Activated CD4-positive, alpha-beta T cell treated with anti-CD3 and anti-CD28 coated beads for 36 hours (primary cell): ENCODE measurements at regions not wholly inside any gene's neighbourhood (a gene's known extent, or its start where the extent isn't known, plus 50 kb on each side); places are given as distances from the start of the nearest gene placed in this dataset.

ENCODE experiments used
- ATAC-seq: fragments of 200-7000 bp; cut with Tn5 transposase; one replicate; pipeline ENCODE4 v1.10.0; 2021; ENCODE audit warnings: mild to moderate bottlenecking, moderate library complexity
- CTCF ChIA-PET: fragments of 350-600 bp; sonication (Branson Sonifier 250); formaldehyde crosslinking; loops from one replicate; lab custom pipeline; 2021; ENCODE audit warnings: antibody characterized with exemption; lab: Charles Lee
- POLR2A ChIA-PET: fragments of 350-600 bp; sonication (Branson Sonifier 250); formaldehyde crosslinking; loops from one replicate; lab custom pipeline; 2021; ENCODE audit warnings: antibody characterized with exemption, inconsistent platforms; lab: Charles Lee
- DNase-seq: peaks from one replicate; pipeline ENCODE4 v3.0.0-alpha.2; 2020
- H3K27ac Mint-ChIP-seq: one replicate; pipeline ENCODE4 v1.8.0; 2021; ENCODE audit warnings: mixed read lengths
- H3K27me3 Mint-ChIP-seq: one replicate; pipeline ENCODE4 v1.8.0; 2021; ENCODE audit warnings: mixed read lengths
- H3K36me3 Mint-ChIP-seq: one replicate; pipeline ENCODE4 v1.8.0; 2021; ENCODE audit warnings: low read depth, mixed read lengths
- H3K4me1 Mint-ChIP-seq: one replicate; pipeline ENCODE4 v1.8.0; 2021; ENCODE audit warnings: mixed read lengths
- H3K4me3 Mint-ChIP-seq: one replicate; pipeline ENCODE4 v1.8.0; 2021; ENCODE audit warnings: mild to moderate bottlenecking, moderate library complexity, mixed read lengths
- H3K9me3 Mint-ChIP-seq: one replicate; pipeline ENCODE4 v1.8.0; 2021; ENCODE audit warnings: low read depth, mixed read lengths
- intact Hi-C, 2 experiments: fragments of 100-400 bp; cut with DNase I in 1 of 2; cut with micrococcal nuclease in 1 of 2; formaldehyde crosslinking; loops; one replicate each; pipeline versions ENCODE4 v1.14.2 to v1.15.1; 2022 to 2024; cut with DNase I, micrococcal nuclease

GRCh38 chr4:155616117-155616516, 50.5 kb upstream of the GUCY1A1 start:
- H3K27ac Mint-ChIP-seq: no peak overlapping the region
- peaks cover 3% of the 10 kb centered on the region for H3K4me1 Mint-ChIP-seq
- peaks cover 3% of the 10 kb centered on the region for H3K27me3 Mint-ChIP-seq
- no peaks in the 10 kb centered on the region for H3K9me3 Mint-ChIP-seq
- POLR2A ChIA-PET: no interaction called here
- no peak overlapping the region for H3K4me3 Mint-ChIP-seq
- CTCF ChIA-PET: no interaction called here
- intact Hi-C loops: no loop called here
- DNase-seq (no peak), ATAC-seq (no peak)
- H3K36me3 Mint-ChIP-seq: no peaks in the 10 kb centered on the region

- DNase-seq: no peak
- H3K36me3 Mint-ChIP-seq: no peaks in the 10 kb centered on the region
- no peak for ATAC-seq
- ChIA-PET POLR2A (no interaction called here), CTCF (no interaction called here)
- H3K27ac Mint-ChIP-seq: no peak overlapping the region
- peaks cover 3% of the 10 kb centered on the region for H3K4me1 Mint-ChIP-seq
- no peak overlapping the region for H3K4me3 Mint-ChIP-seq
- H3K27me3 Mint-ChIP-seq: peaks cover 3% of the 10 kb centered on the region
- intact Hi-C loops: no loop called here
- no peaks in the 10 kb centered on the region for H3K9me3 Mint-ChIP-seq
Observed at GRCh38 chr4:155615081-155615887, 51.4 kb upstream of the GUCY1A1 start.

GRCh38 chr4:155614111-155614762, 52.4 kb upstream of the GUCY1A1 start:
- intact Hi-C loops: no loop called here
- peaks cover 3% of the 10 kb centered on the region for H3K4me1 Mint-ChIP-seq
- H3K27ac Mint-ChIP-seq: no peak overlapping the region
- ATAC-seq (no peak), DNase-seq (no peak)
- POLR2A ChIA-PET: no interaction called here
- no peaks in the 10 kb centered on the region for H3K9me3 Mint-ChIP-seq
- CTCF ChIA-PET: no interaction called here
- H3K36me3 Mint-ChIP-seq: no peaks in the 10 kb centered on the region
- peaks cover 3% of the 10 kb centered on the region for H3K27me3 Mint-ChIP-seq
- H3K4me3 Mint-ChIP-seq: no peak overlapping the region

DNA sequence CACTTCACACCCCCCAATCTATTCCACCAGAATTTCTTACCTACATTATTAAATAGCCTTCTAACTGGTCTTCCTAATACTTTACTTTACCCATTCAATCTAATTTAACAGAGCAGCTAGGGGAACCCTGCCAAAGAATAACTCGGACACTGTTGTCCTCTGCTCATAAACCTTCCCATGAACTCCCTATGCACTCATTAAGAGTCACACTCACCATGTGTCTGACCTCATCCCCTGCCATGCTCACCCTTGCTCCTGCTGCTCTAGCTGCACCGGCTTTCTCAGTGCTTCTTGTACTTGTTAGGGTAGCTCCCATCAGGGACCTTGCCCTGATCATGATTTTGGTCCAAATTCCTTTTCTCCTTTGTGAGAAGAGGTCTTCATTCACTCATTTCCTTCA, 54.6 kb upstream of the GUCY1A1 start:
- no peak for ATAC-seq
- intact Hi-C loops: no loop called here
- no peaks in the 10 kb centered on the region for H3K9me3 Mint-ChIP-seq

GRCh38 chr4:155611501-155611900, 55.1 kb upstream of the GUCY1A1 start:
- ChIA-PET POLR2A (interaction anchor here (0.7 kb wide), 1 partner anchor 64 kb away, joined by 5 read pairs; no protein-coding TSS in a partner anchor), CTCF (interaction anchor here (1.1 kb wide), 1 partner anchor 14 kb away, joined by 3 read pairs; no protein-coding TSS in a partner anchor)
- DNase-seq (no peak), ATAC-seq (no peak)
- Mint-ChIP-seq H3K27me3 (peaks cover 8% of the 10 kb centered on the region), H3K4me3 (no peak overlapping the region), H3K27ac (no peak overlapping the region), H3K9me3 (no peaks in the 10 kb centered on the region), H3K4me1 (peaks cover 3% of the 10 kb centered on the region), H3K36me3 (no peaks in the 10 kb centered on the region)
- intact Hi-C loops: no loop called here

More for the DNA sequence above, 54.6 kb upstream of the GUCY1A1 start:
- Mint-ChIP-seq H3K27ac (no peak overlapping the region), H3K4me3 (no peak overlapping the region), H3K27me3 (peaks cover 8% of the 10 kb centered on the region), H3K36me3 (no peaks in the 10 kb centered on the region), H3K4me1 (peaks cover 3% of the 10 kb centered on the region)
- DNase-seq: no peak
- ChIA-PET CTCF (interaction anchor here (1.1 kb wide), 1 partner anchor 14 kb away, joined by 3 read pairs; no protein-coding TSS in a partner anchor), POLR2A (no interaction called here)

DNA sequence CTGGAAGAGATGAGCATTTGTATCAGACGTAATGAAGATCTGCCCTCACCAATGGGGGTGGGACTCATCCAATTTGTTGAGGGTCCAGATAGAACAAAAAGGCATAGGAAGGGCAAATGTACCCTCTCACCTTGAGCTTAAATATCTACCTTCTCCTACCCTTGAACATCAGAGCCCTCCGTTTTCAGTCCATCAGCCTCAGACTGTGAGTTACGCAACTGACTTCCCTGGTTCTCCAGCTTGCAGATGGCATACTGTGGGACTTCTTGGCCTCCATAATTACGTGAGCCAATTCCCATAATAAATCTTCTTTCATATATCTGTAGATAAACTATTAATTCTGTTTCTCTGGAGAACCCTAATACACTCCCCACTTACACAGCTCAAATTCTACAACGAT, 56.5 kb upstream of the GUCY1A1 start:
- Mint-ChIP-seq H3K27ac (no peak overlapping the region), H3K4me1 (no peaks in the 10 kb centered on the region), H3K4me3 (no peak overlapping the region), H3K9me3 (no peaks in the 10 kb centered on the region), H3K27me3 (peaks cover 8% of the 10 kb centered on the region), H3K36me3 (no peaks in the 10 kb centered on the region)
- CTCF ChIA-PET: no interaction called here
- ATAC-seq (no peak), DNase-seq (no peak)
- POLR2A ChIA-PET: no interaction called here
- intact Hi-C loops: no loop called here

DNA sequence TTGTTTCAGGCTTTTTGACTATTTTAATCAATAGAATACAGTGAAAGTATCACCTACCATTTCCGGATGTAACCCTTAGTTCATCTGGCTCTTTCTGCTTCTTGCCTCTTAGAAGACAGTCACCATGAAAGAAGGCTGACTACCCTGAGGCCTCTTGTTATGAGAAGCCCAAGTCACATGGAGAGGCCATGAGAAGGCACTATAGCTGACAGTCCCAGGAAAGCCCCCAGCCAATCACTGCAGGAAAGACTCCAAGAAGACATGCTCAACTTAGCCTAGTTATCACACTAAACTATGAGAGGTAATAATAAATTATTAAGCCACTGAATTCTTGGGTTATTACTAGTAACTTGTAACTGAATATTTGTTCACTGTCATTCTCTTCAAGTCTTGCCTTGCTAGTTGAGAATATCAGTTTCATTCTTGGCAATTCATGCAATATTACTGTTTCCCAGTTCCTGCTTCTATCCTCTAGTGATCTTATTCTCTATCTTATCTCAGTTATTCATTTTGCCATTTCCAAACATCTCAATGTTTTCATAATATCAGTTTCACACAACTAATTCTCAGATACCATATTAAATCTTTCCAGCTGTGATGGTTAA, 57.1 kb upstream of the GUCY1A1 start:
- Mint-ChIP-seq H3K4me1 (no peaks in the 10 kb centered on the region), H3K9me3 (no peaks in the 10 kb centered on the region), H3K4me3 (no peak overlapping the region), H3K27ac (no peak overlapping the region), H3K36me3 (no peaks in the 10 kb centered on the region), H3K27me3 (peaks cover 8% of the 10 kb centered on the region)
- POLR2A ChIA-PET: no interaction called here
- DNase-seq: no peak
- CTCF ChIA-PET: no interaction called here
- intact Hi-C loops: no loop called here
- ATAC-seq: no peak

DNA sequence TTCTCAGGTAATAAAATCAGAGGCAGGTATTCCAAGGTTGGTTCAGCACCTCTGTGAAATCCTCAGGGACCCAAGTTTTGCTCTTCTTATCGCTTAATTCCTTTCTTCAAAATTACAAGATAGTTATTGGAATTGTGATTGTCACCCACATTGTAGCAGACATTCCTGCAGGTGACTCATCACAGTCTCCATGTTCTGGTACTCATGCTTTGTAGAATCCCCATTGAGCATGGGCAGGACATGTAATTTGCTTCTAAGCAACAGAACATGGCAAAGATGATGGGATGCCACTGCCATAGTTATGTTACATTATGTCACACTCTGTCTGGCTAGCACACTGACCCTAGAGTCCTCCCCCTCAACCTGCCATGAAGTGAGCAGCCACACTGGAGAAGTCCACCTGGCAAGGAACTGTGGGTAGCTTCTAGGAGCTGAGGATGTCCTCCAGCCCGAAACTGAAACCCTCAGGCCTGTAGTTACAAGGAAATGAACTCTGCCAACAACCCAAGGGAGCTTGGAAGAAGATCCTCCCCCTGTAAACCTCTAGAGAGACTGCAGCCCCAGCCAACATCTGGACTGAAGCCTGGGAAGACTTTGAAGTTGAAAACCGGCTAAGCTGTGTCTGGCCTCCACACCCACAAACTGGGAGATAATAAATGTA, 58.3 kb upstream of the GUCY1A1 start:
- no peak for ATAC-seq
- Mint-ChIP-seq H3K27me3 (peaks cover 10% of the 10 kb centered on the region), H3K27ac (no peak overlapping the region), H3K4me3 (no peak overlapping the region), H3K4me1 (no peaks in the 10 kb centered on the region), H3K9me3 (no peaks in the 10 kb centered on the region), H3K36me3 (no peaks in the 10 kb centered on the region)
- no peak for DNase-seq
- POLR2A ChIA-PET: no interaction called here
- intact Hi-C loops: no loop called here
- CTCF ChIA-PET: no interaction called here

DNA sequence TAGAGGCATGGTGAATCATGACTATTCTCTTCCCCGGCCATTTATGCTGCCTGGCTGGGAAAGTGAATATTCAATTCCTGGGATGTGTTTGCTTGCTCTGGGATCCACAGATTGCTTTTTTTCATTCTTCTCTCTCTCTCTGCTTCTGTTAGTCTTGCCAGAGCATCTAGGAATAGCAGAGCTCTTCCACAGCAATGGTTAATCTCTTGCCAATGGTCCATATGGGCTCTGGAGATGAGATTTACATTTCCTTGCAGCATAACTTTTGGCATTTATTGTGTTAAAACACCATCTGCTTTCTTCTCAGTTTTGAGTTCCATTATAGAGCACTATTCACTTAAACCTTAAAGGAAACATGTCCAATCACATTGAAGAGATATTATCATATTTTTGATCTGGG, 59.2 kb upstream of the GUCY1A1 start:
- Mint-ChIP-seq H3K27ac (no peak overlapping the region), H3K4me1 (no peaks in the 10 kb centered on the region), H3K27me3 (peaks cover 10% of the 10 kb centered on the region), H3K36me3 (no peaks in the 10 kb centered on the region), H3K9me3 (no peaks in the 10 kb centered on the region), H3K4me3 (no peak overlapping the region)
- ChIA-PET CTCF (interaction anchor here (0.6 kb wide), 1 partner anchor 10 kb away, joined by 3 read pairs; no protein-coding TSS in a partner anchor), POLR2A (no interaction called here)
- ATAC-seq: no peak
- intact Hi-C loops: no loop called here
- DNase-seq: no peak

GRCh38 chr4:155604718-155605626, 61.7 kb upstream of the GUCY1A1 start:
- Mint-ChIP-seq H3K36me3 (no peaks in the 10 kb centered on the region), H3K4me3 (no peak overlapping the region), H3K4me1 (no peaks in the 10 kb centered on the region), H3K9me3 (no peaks in the 10 kb centered on the region), H3K27me3 (peaks cover 7% of the 10 kb centered on the region), H3K27ac (no peak overlapping the region)
- POLR2A ChIA-PET: no interaction called here
- CTCF ChIA-PET: no interaction called here
- intact Hi-C loops: no loop called here
- ATAC-seq (no peak), DNase-seq (no peak)
